Endothelial cell of umbilical vein (primary cell): ENCODE measurements at regions not wholly inside any gene's neighbourhood (a gene's known extent, or its start where the extent isn't known, plus 50 kb on each side); places are given as distances from the start of the nearest gene placed in this dataset.

ENCODE experiments used
- EZH2 ChIP-seq: IDR thresholded peaks from 2 replicates; pipeline ENCODE4 v1.6.1; 2012; ENCODE audit warnings: borderline replicate concordance, low read depth, mild to moderate bottlenecking, moderate library complexity, low read length, inconsistent platforms; ENCODE audit not compliant: severe bottlenecking
- MYC ChIP-seq: IDR thresholded peaks from one replicate; pipeline ENCODE4 v1.6.1; 2011; ENCODE audit warnings: mild to moderate bottlenecking, low read depth, low read length
- POLR2A ChIP-seq: IDR thresholded peaks from 2 replicates; pipeline ENCODE4 v1.6.1; 2012; ENCODE audit warnings: low read depth, mild to moderate bottlenecking, control low read depth, low read length
- POLR2AphosphoS5 ChIP-seq: IDR thresholded peaks from 2 replicates; pipeline ENCODE4 v1.6.1; 2012; ENCODE audit warnings: low read depth, mild to moderate bottlenecking, control low read depth, low read length, moderate library complexity; ENCODE audit not compliant: insufficient read depth
- TF ChIP-seq, protein P1 (sequence below), 2 donors: IDR thresholded peaks; 1 replicate in 1 of 2; 2 replicates in 1 of 2; pipeline ENCODE4 v1.5.1; 2011; ENCODE audit warnings: low read length in 2 of 2, mild to moderate bottlenecking in 2 of 2, moderate library complexity in 2 of 2, control low read depth in 1 of 2, inconsistent platforms in 1 of 2, low read depth in 1 of 2; ENCODE audit not compliant: insufficient read depth in 1 of 2; ENCODE audit errors: extremely low read depth in 1 of 2
- TF ChIP-seq, protein P2 (sequence below): IDR thresholded peaks from 2 replicates; pipeline ENCODE4 v1.6.1; 2011; ENCODE audit not compliant: insufficient read depth, insufficient read length

DNA sequence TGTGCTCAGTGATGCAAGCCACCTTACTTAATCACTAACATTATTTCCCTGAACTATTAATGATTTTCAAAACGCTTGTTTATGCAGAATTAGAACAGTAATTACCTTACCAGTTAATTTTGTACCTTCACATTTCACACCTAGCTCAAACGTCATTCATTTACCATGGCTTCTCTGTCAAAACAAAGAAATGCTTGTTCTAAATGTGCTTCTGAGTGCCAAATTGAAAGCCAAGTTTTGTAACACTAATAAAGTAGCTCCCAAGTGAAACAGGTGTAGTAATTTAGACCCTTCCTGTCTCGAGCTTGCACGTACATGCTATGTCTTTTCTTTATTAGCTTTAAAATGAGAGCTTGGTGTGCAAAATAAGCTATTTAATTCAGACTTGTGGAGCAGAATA is 533.7 kb upstream of the PKN2 start:
- TF ChIP-seq POLR2A (no peak), POLR2AphosphoS5 (no peak), EZH2 (no peak), MYC (no peak)
- TF ChIP-seq, protein P1, sequence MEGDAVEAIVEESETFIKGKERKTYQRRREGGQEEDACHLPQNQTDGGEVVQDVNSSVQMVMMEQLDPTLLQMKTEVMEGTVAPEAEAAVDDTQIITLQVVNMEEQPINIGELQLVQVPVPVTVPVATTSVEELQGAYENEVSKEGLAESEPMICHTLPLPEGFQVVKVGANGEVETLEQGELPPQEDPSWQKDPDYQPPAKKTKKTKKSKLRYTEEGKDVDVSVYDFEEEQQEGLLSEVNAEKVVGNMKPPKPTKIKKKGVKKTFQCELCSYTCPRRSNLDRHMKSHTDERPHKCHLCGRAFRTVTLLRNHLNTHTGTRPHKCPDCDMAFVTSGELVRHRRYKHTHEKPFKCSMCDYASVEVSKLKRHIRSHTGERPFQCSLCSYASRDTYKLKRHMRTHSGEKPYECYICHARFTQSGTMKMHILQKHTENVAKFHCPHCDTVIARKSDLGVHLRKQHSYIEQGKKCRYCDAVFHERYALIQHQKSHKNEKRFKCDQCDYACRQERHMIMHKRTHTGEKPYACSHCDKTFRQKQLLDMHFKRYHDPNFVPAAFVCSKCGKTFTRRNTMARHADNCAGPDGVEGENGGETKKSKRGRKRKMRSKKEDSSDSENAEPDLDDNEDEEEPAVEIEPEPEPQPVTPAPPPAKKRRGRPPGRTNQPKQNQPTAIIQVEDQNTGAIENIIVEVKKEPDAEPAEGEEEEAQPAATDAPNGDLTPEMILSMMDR (IDR thresholded peaks at IDR 0.05; ENCODE audit: extremely low read depth in 1 of 2, insufficient read depth in 1 of 2, low read depth in 1 of 2, low read length in 2 of 2), result no peak
- TF ChIP-seq, protein P2, sequence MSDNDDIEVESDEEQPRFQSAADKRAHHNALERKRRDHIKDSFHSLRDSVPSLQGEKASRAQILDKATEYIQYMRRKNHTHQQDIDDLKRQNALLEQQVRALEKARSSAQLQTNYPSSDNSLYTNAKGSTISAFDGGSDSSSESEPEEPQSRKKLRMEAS, result no peak
